GM19455 (cell line): ENCODE measurements at regions not wholly inside any gene's neighbourhood (a gene's known extent, or its start where the extent isn't known, plus 50 kb on each side); places are given as distances from the start of the nearest gene placed in this dataset.

Experiments used
- ATAC-seq: cut with Tn5 transposase; IDR thresholded peaks from one replicate; pipeline ENCODE4 v1.9.1; 2021; ENCODE audit not compliant: unreplicated experiment

- no peak for ATAC-seq
These were observed 268.9 kb downstream of the ETNK1 start for GRCh38 chr12:22893878-22894277.

- no peak for ATAC-seq
These were observed 274.2 kb downstream of the ETNK1 start for GRCh38 chr12:22899184-22899583.

DNA sequence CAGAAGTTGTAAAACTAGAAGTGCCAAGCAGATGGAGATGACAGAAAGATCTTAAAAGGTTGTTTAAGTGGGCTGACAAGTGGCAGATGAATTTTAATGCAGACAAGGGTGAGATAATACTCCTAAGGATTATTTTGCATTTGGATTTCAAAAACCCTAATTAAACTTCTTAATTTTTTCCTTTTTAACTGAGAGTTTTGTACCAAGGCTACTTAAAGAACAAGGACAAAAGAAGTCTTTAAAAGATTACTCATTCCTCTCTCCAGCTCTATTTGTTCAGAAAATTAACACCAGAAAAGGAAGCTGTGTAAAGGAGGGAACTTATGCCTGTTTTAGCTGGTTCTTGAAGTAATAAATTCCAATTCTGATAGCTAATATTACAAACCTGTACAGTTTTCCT, 275.4 kb downstream of the ETNK1 start:
- no peak for ATAC-seq

- ATAC-seq = no peak
These were observed 279.5 kb downstream of the ETNK1 start for GRCh38 chr12:22904485-22904884.

- no peak for ATAC-seq
These were observed 291.3 kb downstream of the ETNK1 start for GRCh38 chr12:22916241-22916640.

DNA sequence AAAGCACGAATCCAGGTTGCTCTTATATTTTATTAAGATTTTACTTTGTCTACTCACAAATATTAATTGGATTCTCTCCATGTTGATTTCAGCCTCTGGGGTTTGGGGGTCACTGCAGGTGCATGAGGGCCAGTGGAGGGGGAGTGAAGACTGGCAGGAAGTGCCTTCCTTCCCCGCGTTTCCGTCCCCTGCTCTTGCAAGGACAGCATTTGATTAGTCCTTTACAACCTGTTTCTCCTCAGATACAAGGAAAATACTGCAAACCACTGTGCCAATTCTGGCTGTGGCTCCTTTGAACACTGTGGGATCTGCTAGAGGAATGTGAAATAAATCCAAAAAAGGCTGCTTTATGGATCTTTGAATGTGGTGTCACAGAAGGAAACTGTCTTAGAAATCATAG, 291.8 kb downstream of the ETNK1 start:
- no peak for ATAC-seq

DNA sequence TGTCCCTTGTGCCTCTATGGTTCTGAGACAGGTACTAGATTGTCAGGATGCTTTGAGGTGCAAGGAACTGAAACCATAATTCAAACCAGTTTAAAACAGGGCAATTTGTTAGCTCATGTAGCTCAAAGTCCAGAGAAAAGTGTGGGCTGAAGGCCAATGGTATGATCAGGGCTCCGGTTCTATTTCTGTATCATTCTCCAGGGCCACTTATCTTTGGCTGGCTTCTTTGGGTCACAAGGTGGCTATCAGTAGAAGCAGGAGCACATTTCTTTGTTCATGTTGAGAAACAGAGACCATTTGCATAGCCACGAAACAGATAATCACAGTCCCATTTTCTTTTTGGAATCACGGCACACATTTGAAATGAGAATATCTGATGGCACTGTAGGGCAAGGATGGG, 294.9 kb downstream of the ETNK1 start:
- no peak for ATAC-seq

DNA sequence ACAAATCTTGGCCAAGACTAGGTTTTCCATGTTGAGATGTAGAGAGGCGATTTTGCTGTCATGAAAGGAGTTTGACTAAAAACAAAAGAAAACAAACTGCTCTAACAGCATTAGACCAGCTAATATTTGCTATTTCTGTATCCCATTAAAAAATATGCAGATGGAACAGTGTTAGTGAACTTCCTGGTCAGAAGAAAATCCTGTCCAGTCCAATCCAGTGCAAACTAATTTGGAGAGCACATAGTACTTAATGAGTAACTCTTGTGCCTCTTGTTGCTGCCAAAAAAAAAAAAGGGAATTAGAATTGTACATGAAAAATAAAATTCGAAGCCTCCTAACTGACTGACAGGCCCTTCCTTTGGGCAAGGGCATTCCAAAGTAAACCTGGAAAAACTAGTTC, 298.8 kb downstream of the ETNK1 start:
- no peak for ATAC-seq

DNA sequence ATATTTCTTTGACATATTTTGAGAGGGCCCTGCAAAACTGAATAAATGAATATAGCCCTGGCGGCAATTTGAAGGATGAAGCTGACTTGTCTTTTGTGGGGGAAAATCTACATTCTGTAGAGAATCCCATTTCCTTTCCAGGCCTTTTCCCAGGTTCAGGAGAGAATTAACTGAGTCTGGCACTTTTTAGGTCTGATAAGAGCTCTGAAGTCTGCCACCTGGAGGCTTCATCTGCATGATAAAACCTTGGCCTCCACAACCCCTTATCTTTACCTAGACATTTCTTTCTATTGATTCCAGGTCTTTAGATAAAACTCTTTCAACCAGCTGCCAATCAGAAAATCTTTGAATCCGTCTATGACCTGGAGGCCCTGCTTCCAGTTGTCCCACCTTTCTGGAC, 299.4 kb downstream of the ETNK1 start:
- ATAC-seq = no peak

GRCh38 chr12:22925623-22926022, 300.7 kb downstream of the ETNK1 start:
- no peak for ATAC-seq

- no peak for ATAC-seq
These were observed 307.5 kb downstream of the ETNK1 start for GRCh38 chr12:22932431-22932830.

DNA sequence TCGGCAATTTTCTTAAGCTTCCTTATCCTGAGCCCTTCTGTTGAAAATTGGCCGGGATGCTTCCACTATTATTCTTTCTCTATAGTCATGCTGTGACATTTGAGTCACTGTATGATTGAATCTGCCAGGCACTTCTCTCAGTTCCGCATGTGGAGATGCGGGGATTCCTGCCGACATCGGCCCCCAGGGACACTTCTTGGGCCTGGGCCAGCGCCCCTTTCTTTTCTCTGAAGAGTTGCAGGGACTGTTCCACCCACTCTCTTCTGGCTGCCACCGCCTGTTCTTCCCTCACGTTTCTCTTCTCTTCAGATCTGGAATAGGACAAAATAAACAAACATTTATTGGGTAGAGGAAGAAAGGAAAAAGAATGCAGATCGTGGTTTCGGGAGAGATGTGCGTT, 310.1 kb downstream of the ETNK1 start:
- ATAC-seq = no peak

DNA sequence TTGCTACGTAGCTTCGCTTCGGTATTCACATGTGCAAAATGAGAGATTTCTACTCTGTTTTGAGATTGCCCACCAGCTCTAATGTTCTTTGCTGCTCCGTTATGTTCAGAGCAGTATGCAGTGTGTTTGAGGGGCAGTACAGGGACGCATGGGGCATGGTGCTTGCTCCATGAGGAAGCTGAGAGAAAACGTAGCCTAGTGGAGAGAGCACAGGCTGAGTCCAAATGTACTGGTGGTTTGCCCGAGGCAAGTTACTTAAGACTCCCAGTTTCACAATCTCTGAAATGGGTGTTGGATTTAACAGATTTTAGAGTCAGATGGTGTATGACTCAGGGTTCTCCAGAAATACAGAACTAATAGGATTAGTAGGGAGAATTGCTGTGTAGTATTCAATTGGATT, 310.5 kb downstream of the ETNK1 start:
- ATAC-seq = no peak

DNA sequence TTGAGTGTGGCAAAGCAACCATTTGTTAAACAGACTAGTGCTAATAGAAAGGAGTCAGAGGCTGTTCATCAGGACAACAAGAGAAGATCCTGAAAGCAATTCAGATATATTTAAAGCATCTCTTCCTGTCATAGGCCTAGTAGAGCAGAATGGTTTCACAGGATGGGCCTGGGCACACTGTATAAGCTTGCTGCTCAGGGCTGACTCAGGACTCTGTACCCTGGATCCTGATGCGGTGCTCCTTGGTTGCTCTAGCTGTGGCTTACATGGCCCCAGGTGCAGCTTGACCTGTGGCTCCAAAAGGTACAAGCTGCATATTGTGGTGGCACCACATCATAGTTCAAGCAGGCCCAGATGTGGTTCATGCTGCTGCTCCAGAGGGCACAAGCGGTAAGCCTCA, 313.4 kb downstream of the ETNK1 start:
- ATAC-seq = no peak

DNA sequence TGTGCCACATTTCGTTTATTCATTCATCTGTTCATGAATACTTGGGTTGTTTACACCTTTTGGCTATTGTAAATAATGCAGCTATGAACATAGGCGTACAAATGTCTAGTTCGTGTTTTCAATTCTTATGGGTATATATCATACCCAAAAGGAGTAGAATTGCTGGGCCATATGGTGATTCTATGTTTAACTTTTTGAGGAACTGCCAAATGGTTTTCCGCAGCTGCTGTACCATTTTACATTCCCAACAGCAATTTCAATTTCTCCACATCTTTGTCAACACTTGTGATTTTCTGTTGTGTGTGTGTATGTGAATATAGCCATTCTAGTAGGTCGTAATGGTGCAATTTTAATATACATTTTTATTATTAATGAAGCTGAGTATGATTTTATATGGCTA, 326.2 kb downstream of the ETNK1 start:
- ATAC-seq = no peak

DNA sequence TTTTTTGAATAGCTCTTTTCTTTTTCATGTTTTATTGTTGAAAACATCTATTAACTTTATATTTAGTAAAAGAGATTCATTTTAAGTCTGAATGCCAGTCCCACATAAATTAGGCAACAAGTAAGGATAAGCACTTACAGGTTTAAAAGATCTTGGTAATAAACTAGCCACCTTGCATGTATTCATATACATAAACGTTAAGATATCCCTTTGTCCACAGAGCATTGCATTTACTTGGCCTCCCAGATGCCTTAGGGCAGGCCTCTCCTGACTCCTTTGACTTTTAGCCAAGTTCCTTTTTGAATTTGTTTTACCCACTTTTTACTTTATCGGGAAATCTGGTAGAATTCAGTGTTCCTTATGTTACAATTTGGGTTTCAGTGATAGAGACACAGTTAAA, 331.7 kb downstream of the ETNK1 start:
- ATAC-seq = no peak

GRCh38 chr12:22967171-22967570, 342.2 kb downstream of the ETNK1 start:
- no peak for ATAC-seq

GRCh38 chr12:22969521-22969920, 344.6 kb downstream of the ETNK1 start:
- no peak for ATAC-seq

GRCh38 chr12:22971247-22971646, 346.3 kb downstream of the ETNK1 start:
- ATAC-seq = no peak

- ATAC-seq = no peak
These were observed 346.8 kb downstream of the ETNK1 start for GRCh38 chr12:22971701-22972191.

- no peak for ATAC-seq
These were observed 349.9 kb downstream of the ETNK1 start for GRCh38 chr12:22974865-22975264.

DNA sequence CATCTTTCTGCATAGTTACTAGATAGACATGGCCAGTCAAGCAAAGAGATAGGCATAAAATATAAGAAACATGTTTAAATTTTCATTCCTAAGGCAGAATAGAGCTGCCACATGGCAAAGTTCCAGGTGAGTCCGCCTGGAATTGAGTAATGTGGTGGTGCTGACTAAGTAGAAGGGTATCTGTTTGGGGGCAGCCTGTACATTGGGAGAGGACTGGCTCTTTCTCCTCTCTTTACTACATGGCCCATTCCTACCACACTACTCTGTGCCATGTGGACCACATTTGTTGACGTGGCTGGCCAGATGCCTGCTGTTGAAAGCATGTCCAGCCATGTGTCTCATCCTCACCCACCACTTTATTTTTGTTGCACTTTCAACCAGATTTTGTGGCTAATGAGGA, 354.0 kb downstream of the ETNK1 start:
- no peak for ATAC-seq

DNA sequence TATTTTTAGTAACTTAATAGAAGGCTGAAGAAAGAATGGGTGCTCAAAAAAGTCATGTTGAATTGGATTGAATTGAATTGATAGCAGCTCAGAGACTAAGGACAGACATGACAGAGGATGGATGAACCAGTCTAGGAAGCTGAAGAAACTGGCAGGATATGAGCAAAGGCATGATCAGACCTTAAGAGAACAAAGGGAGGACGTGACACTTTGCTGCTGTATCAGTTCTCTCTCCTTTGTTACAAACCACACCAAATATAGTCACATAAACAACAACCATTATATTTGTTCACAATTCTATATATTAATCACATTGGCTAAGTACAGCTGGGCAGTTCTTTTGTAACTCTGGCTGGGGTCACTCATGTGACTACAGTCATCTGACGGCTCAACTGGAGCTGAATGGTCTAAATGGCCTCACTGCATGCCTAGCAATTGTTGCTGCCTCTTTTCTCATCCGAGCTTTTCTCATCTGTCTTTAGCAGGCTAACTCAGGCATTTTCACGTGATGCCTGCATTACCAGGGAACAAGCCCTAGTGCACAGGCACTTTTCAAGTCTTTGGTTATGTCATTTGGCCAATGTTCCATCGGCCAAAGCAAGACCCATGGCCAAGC, 355.0 kb downstream of the ETNK1 start:
- ATAC-seq = no peak
